Activated naive CD8-positive, alpha-beta T cell treated with anti-CD3 and anti-CD28 coated beads, Interleukin-2, amount 10 ng/mL, durations not matched to agents 7 days and 5 days (primary cell): ENCODE measurements at regions not wholly inside any gene's neighbourhood (a gene's known extent, or its start where the extent isn't known, plus 50 kb on each side); places are given as distances from the start of the nearest gene placed in this dataset.

Experiments used
- ATAC-seq: fragments of 150-1000 bp; cut with Tn5 transposase; one replicate; pipeline ENCODE4 v1.10.0; 2021; ENCODE audit warnings: low read depth, moderate library complexity
- POLR2A ChIA-PET: fragments of 350-600 bp; sonication (Branson Sonifier 250); formaldehyde crosslinking; loops from one replicate; lab custom pipeline; 2021; ENCODE audit warnings: antibody characterized with exemption; lab: Charles Lee
- DNase-seq: peaks from one replicate; pipeline ENCODE4 v3.0.0; 2021
- H3K27ac Mint-ChIP-seq: one replicate; pipeline ENCODE4 v1.8.0; 2022; ENCODE audit warnings: mild to moderate bottlenecking, mixed read lengths
- H3K27me3 Mint-ChIP-seq: one replicate; pipeline ENCODE4 v1.8.0; 2022; ENCODE audit warnings: mild to moderate bottlenecking, moderate library complexity, mixed read lengths
- H3K36me3 Mint-ChIP-seq: one replicate; pipeline ENCODE4 v1.8.0; 2021; ENCODE audit warnings: mild to moderate bottlenecking, mixed read lengths
- H3K4me1 Mint-ChIP-seq: one replicate; pipeline ENCODE4 v1.8.0; 2021; ENCODE audit warnings: mixed read lengths
- H3K4me3 Mint-ChIP-seq: one replicate; pipeline ENCODE4 v1.8.0; 2022; ENCODE audit warnings: mild to moderate bottlenecking, moderate library complexity, mixed read lengths
- H3K9me3 Mint-ChIP-seq: one replicate; pipeline ENCODE4 v1.8.0; 2021; ENCODE audit warnings: mixed read lengths

- no peak overlapping the region for H3K27ac Mint-ChIP-seq
- H3K4me1 Mint-ChIP-seq = no peaks in the 10 kb centered on the region
- H3K36me3 Mint-ChIP-seq = no peaks in the 10 kb centered on the region
- no peaks in the 10 kb centered on the region for H3K9me3 Mint-ChIP-seq
- H3K4me3 Mint-ChIP-seq = no peak overlapping the region
- POLR2A ChIA-PET = no interaction called here
- DNase-seq (no peak), ATAC-seq (no peak)
- no peaks in the 10 kb centered on the region for H3K27me3 Mint-ChIP-seq
Measured at GRCh38 chr6:62889240-62889639, 322.0 kb upstream of the FKBP1C start.

- ATAC-seq = no peak
- H3K4me1 Mint-ChIP-seq = no peaks in the 10 kb centered on the region
- no peak for DNase-seq
- no peak overlapping the region for H3K27ac Mint-ChIP-seq
- POLR2A ChIA-PET = no interaction called here
- no peaks in the 10 kb centered on the region for H3K27me3 Mint-ChIP-seq
- H3K4me3 Mint-ChIP-seq = no peak overlapping the region
- no peaks in the 10 kb centered on the region for H3K36me3 Mint-ChIP-seq
- no peaks in the 10 kb centered on the region for H3K9me3 Mint-ChIP-seq
Measured at GRCh38 chr6:62891065-62891647, 320.1 kb upstream of the FKBP1C start.

GRCh38 chr6:62894114-62894513 is 317.2 kb upstream of the FKBP1C start:
- Mint-ChIP-seq H3K27me3 (no peaks in the 10 kb centered on the region), H3K9me3 (no peaks in the 10 kb centered on the region), H3K4me3 (no peak overlapping the region), H3K27ac (no peak overlapping the region), H3K36me3 (no peaks in the 10 kb centered on the region), H3K4me1 (no peaks in the 10 kb centered on the region)
- no peak for DNase-seq
- POLR2A ChIA-PET = no interaction called here
- no peak for ATAC-seq

GRCh38 chr6:62903266-62903665 is 308.0 kb upstream of the FKBP1C start:
- Mint-ChIP-seq H3K36me3 (no peaks in the 10 kb centered on the region), H3K27me3 (no peaks in the 10 kb centered on the region), H3K27ac (no peak overlapping the region), H3K4me1 (no peaks in the 10 kb centered on the region), H3K9me3 (peaks cover 4% of the 10 kb centered on the region), H3K4me3 (no peak overlapping the region)
- ATAC-seq = no peak
- DNase-seq = no peak
- POLR2A ChIA-PET = no interaction called here

GRCh38 chr6:62904687-62905086 is 306.6 kb upstream of the FKBP1C start:
- POLR2A ChIA-PET = no interaction called here
- no peak for ATAC-seq
- no peak for DNase-seq
- Mint-ChIP-seq H3K36me3 (no peaks in the 10 kb centered on the region), H3K4me3 (no peak overlapping the region), H3K27me3 (no peaks in the 10 kb centered on the region), H3K9me3 (peaks cover 4% of the 10 kb centered on the region), H3K4me1 (no peaks in the 10 kb centered on the region), H3K27ac (no peak overlapping the region)

GRCh38 chr6:62914530-62914929 is 296.7 kb upstream of the FKBP1C start:
- no peak overlapping the region for H3K27ac Mint-ChIP-seq
- POLR2A ChIA-PET = no interaction called here
- ATAC-seq (no peak), DNase-seq (no peak)
- H3K4me1 Mint-ChIP-seq = no peaks in the 10 kb centered on the region
- H3K9me3 Mint-ChIP-seq = peaks cover 2% of the 10 kb centered on the region
- no peaks in the 10 kb centered on the region for H3K36me3 Mint-ChIP-seq
- no peaks in the 10 kb centered on the region for H3K27me3 Mint-ChIP-seq
- no peak overlapping the region for H3K4me3 Mint-ChIP-seq

- DNase-seq (no peak), ATAC-seq (no peak)
- no peaks in the 10 kb centered on the region for H3K36me3 Mint-ChIP-seq
- H3K4me3 Mint-ChIP-seq = no peak overlapping the region
- H3K27me3 Mint-ChIP-seq = no peaks in the 10 kb centered on the region
- no peaks in the 10 kb centered on the region for H3K9me3 Mint-ChIP-seq
- no peaks in the 10 kb centered on the region for H3K4me1 Mint-ChIP-seq
- POLR2A ChIA-PET = no interaction called here
- no peak overlapping the region for H3K27ac Mint-ChIP-seq
Measured at GRCh38 chr6:62923728-62924127, 287.5 kb upstream of the FKBP1C start.

GRCh38 chr6:62940848-62941247 is 270.4 kb upstream of the FKBP1C start:
- Mint-ChIP-seq H3K4me3 (no peak overlapping the region), H3K4me1 (no peaks in the 10 kb centered on the region), H3K27ac (no peak overlapping the region), H3K27me3 (no peaks in the 10 kb centered on the region), H3K36me3 (no peaks in the 10 kb centered on the region), H3K9me3 (peaks cover 7% of the 10 kb centered on the region)
- ATAC-seq = no peak
- DNase-seq = no peak
- POLR2A ChIA-PET = no interaction called here

GRCh38 chr6:62942000-62942399 is 269.3 kb upstream of the FKBP1C start:
- Mint-ChIP-seq H3K27ac (no peak overlapping the region), H3K4me1 (no peaks in the 10 kb centered on the region), H3K27me3 (no peaks in the 10 kb centered on the region), H3K4me3 (no peak overlapping the region), H3K9me3 (peaks cover 7% of the 10 kb centered on the region), H3K36me3 (no peaks in the 10 kb centered on the region)
- no peak for ATAC-seq
- POLR2A ChIA-PET = no interaction called here
- no peak for DNase-seq

- POLR2A ChIA-PET = no interaction called here
- Mint-ChIP-seq H3K9me3 (no peaks in the 10 kb centered on the region), H3K27ac (no peak overlapping the region), H3K4me1 (no peaks in the 10 kb centered on the region), H3K36me3 (no peaks in the 10 kb centered on the region), H3K27me3 (no peaks in the 10 kb centered on the region), H3K4me3 (no peak overlapping the region)
- DNase-seq (no peak), ATAC-seq (no peak)
Measured at GRCh38 chr6:62968834-62969233, 242.4 kb upstream of the FKBP1C start.

GRCh38 chr6:62971976-62972658 is 239.2 kb upstream of the FKBP1C start:
- no peak for DNase-seq
- H3K27ac Mint-ChIP-seq = no peak overlapping the region
- no peak for ATAC-seq
- peaks cover 2% of the 10 kb centered on the region for H3K9me3 Mint-ChIP-seq
- no peaks in the 10 kb centered on the region for H3K36me3 Mint-ChIP-seq
- H3K27me3 Mint-ChIP-seq = no peaks in the 10 kb centered on the region
- no peak overlapping the region for H3K4me3 Mint-ChIP-seq
- POLR2A ChIA-PET = no interaction called here
- H3K4me1 Mint-ChIP-seq = no peaks in the 10 kb centered on the region

GRCh38 chr6:62974452-62974851 is 236.8 kb upstream of the FKBP1C start:
- Mint-ChIP-seq H3K36me3 (no peaks in the 10 kb centered on the region), H3K27me3 (no peaks in the 10 kb centered on the region)
- POLR2A ChIA-PET = no interaction called here

GRCh38 chr6:62976566-62976965 is 234.7 kb upstream of the FKBP1C start:
- Mint-ChIP-seq H3K4me1 (no peaks in the 10 kb centered on the region), H3K4me3 (no peak overlapping the region), H3K9me3 (peaks cover 3% of the 10 kb centered on the region), H3K27ac (no peak overlapping the region), H3K36me3 (no peaks in the 10 kb centered on the region), H3K27me3 (no peaks in the 10 kb centered on the region)
- no peak for DNase-seq
- no peak for ATAC-seq
- POLR2A ChIA-PET = no interaction called here

More at GRCh38 chr6:62974452-62974851, 236.8 kb upstream of the FKBP1C start:
- H3K27ac Mint-ChIP-seq = no peak overlapping the region
- ATAC-seq (no peak), DNase-seq (no peak)
- peaks cover 3% of the 10 kb centered on the region for H3K9me3 Mint-ChIP-seq
- H3K4me3 Mint-ChIP-seq = no peak overlapping the region
- no peaks in the 10 kb centered on the region for H3K4me1 Mint-ChIP-seq

- no peak for DNase-seq
- Mint-ChIP-seq H3K4me3 (no peak overlapping the region), H3K27me3 (no peaks in the 10 kb centered on the region), H3K36me3 (no peaks in the 10 kb centered on the region), H3K4me1 (no peaks in the 10 kb centered on the region), H3K27ac (no peak overlapping the region), H3K9me3 (peaks cover 3% of the 10 kb centered on the region)
- POLR2A ChIA-PET = no interaction called here
- ATAC-seq = no peak
Measured at GRCh38 chr6:62978920-62979319, 232.3 kb upstream of the FKBP1C start.
